ENCODE measurements at regions not wholly inside any gene's neighbourhood (a gene's known extent, or its start where the extent isn't known, plus 50 kb on each side); places are given as distances from the start of the nearest gene placed in this dataset.
A peak's percentile ranks its signal among the peaks of the same experiment; 100 is the strongest.

DNA sequence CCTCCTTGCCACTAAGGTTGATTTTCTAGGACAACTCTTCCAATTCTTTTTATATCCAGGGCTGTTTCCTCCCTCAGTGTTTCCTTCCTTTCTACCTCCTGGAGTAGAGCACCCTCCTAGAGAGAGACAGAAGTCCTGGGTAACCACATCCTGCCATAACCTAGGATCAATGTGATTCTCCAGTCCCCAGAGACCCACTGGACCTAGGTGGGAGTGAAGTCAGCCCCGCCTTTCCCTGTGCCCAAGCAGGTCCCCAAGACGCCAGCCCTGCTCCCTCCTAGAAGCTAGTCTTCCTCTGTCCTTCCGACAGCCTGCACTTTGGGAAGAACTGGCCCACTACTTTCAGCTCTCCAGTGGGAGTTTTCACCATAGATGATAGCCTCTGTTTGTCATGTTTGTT is 166.8 kb upstream of the PLEKHG7 start:
- no peak for DNase-seq (ENCODE audit: low read depth)

DNA sequence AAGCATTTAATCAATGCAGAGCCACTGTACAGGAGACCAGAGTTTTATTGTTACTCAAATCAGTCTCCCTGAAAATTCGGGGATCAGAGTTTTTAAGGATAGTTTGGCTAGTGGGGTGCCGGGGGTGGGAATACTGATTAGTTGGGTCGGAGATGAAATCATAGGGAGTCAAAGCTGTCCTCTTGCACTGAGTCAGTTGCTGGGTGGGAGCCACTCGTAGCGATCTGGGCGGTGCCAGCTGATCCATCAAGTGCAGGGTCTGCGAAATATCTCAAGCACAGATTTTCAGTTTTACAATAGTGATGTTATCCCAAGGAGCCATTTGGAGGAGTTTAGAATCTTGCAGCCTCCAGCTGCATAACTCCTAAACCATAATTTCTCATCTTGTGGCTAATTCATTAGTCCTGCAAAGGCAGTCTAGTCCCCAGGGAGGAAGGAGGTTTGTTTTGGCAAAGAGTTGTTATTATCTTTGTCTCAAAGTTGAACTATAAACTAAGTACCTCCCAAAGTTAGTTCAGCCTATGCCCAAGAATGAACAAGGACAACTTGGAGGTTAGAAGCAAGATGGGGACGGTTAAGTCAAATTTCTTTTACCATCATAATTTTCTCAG is 169.4 kb upstream of the PLEKHG7 start:
- DNase-seq (ENCODE audit: low read depth) = no peak

GRCh38 chr12:92530706-92531105 is 172.1 kb upstream of the PLEKHG7 start:
- DNase-seq (ENCODE audit: low read depth) = no peak

- no peak for DNase-seq (ENCODE audit: low read depth)
Measured at GRCh38 chr12:92529944-92530343, 172.8 kb upstream of the PLEKHG7 start.

- no peak for DNase-seq (ENCODE audit: low read depth)
Measured at GRCh38 chr12:92528586-92528985, 174.2 kb upstream of the PLEKHG7 start.

DNA sequence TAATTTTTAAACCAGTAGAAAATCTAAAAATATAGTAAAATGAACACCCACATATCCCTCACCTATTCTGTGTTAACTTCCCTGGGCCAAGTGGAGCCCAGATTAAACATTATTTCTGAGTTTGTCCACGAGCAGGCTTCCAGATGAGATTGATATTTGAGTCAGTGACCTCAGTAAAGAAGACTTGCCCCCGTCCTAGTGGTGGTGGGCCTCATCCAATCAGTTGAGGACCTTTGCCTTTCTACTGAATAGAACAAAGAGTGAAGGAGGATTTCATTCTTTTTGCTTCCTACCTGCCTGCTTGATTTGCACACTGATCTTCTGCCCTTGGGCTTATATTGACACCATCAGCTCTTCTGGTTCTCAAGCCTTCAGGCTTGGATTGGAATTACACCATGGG is 174.7 kb upstream of the PLEKHG7 start:
- no peak for DNase-seq (ENCODE audit: low read depth)

- DNase-seq (ENCODE audit: low read depth) = no peak
Measured at GRCh38 chr12:92524489-92524888, 178.3 kb upstream of the PLEKHG7 start.

DNA sequence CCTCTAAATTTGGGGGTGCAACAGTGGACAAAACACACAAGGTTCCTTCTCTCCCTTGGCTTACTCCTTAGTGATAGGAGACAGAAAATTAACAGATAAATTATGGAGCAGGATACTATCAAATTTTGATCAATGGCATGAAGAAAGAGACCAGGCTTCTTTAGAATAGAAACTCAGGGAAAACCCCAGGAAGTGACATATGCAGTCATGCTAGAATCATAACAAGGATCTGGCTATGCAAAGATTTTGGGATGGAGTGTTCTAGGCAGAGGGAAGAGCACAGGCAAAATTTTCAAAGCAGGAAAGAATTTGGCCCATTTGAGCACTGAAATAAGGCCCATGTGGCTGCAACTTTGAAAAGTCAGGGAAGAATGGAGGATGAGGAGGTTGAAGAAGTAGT is 182.3 kb upstream of the PLEKHG7 start:
- no peak for DNase-seq (ENCODE audit: low read depth)

DNA sequence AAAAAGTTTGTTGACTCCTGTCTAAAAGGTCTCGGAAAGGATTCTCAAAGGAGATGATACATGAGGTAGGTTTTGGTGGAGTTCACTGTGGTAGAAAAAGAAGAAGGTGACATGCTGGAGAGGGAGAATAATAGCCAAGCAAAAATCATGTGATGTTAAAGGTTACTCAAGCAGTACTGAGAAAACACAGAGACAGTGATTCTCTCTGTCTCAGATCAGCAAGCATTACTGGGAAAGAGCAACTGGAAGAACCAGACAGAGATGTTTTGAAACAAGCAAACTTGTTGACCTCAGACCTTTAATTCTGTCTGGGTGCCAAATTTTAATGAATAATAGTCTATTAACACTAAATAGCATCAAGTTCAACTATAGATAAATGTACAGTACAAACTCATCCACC is 183.5 kb upstream of the PLEKHG7 start:
- no peak for DNase-seq (ENCODE audit: low read depth)

GRCh38 chr12:92518071-92518470 is 184.7 kb upstream of the PLEKHG7 start:
- DNase-seq (ENCODE audit: low read depth) = no peak

GRCh38 chr12:92516277-92516600 is 186.6 kb upstream of the PLEKHG7 start:
- DNase-seq (ENCODE audit: low read depth) = peak; percentile 22

DNA sequence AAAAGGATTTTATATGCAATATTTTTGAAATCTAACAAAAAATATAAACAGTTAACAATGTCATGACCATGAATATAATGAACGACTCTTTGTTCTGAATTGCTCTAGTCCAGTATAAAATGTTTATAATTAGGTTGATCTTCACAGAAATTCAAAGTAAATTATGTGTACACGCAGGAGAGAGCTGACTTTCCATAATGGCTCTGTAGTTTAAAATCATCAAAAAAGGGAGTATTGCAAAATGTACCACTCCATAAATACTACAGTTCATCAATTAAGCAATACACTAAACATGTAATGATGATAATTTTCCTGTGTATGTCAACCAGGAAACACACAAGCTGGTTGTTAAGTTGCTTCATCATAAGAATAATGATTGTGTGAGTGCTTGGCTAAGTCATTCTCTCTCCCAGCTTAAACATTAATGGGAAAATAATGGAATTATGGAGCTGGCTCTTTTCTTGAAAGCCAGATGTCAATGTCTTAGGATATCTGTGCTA is 189.5 kb upstream of the PLEKHG7 start:
- DNase-seq (ENCODE audit: low read depth) = no peak

DNA sequence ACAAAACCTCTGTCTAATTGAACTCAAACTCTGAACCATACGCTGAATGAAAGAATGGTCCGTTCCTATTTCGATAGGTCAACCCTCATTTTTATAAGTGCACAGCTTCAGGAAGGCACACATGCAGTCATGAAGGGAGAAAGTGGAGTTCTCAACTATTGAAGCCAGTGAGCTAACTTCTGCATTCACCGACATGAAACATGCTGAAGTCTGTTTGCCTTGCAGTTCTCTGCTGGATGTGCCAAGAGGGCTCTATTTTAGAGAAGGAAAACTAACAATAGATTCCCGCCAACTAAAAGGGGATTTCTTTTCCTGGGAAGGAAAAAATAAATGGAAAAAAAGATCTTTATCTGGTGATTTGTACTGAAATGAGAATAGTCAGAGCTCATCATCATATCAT is 191.0 kb upstream of the PLEKHG7 start:
- DNase-seq (ENCODE audit: low read depth) = no peak

DNA sequence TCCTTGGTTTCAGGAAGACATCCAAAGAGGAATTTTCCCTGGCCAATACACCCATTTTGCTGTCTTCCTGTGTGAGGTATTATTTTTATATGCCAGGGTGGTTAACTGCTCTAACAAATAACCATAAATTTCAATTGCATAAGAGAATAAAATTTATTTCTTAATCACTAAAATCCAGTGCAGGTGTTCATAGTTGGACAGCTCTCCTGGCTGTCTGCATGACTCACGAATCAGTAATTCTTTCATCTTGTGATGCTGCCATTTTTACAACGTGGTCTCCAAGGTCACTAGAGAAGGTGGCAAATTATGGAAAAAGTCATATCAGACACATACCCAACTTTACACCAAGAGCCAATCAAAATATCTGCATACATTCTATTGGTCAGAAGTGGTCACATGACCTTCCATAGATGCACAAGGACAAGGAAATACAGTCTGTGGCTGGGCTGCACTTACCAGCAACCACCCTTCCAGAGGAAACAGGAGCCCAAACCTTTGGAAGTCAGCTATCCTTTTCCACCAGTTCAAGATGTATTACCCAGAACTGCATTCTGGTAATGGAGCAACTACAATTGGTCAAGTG is 193.5 kb upstream of the PLEKHG7 start:
- DNase-seq (ENCODE audit: low read depth) = no peak

DNA sequence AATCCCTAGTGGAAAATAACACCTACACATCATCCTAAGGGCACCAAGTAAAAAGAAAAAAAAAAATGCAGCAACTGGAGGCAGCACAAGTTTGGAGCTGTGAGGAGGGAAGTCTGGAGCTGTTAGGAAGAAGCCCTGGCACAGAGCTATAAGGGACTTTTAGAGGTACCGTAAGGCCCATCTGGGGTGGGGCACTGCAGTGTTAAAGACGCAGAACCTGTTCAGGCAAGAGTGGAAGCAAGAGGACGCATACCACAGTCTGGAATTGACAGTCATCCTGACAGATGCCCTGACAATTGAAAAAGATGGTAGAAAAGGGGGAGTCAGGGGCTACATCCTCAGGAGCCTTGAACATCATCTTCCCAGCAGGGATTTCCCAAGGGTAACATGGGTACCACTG is 195.9 kb upstream of the PLEKHG7 start:
- DNase-seq (ENCODE audit: low read depth) = no peak

DNA sequence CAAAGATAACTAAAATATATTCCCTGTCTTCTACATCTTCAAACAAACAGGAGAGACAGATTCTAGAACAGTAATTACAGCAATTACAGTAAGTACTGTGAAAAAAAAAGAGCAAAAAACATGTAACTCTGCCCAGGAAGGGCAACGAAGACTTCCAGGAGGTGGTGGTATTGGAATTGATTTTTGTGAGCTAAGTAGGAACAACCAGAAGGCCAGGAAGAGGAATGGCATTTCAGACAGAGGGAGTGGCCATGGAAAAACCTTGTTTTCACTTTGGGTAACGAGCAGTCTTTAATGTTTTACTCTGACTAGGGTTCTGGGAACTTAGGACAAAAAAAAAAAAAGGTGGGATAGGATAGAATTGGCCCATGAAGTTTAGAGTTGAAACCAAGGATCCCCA is 196.3 kb upstream of the PLEKHG7 start:
- DNase-seq (ENCODE audit: low read depth) = no peak

DNA sequence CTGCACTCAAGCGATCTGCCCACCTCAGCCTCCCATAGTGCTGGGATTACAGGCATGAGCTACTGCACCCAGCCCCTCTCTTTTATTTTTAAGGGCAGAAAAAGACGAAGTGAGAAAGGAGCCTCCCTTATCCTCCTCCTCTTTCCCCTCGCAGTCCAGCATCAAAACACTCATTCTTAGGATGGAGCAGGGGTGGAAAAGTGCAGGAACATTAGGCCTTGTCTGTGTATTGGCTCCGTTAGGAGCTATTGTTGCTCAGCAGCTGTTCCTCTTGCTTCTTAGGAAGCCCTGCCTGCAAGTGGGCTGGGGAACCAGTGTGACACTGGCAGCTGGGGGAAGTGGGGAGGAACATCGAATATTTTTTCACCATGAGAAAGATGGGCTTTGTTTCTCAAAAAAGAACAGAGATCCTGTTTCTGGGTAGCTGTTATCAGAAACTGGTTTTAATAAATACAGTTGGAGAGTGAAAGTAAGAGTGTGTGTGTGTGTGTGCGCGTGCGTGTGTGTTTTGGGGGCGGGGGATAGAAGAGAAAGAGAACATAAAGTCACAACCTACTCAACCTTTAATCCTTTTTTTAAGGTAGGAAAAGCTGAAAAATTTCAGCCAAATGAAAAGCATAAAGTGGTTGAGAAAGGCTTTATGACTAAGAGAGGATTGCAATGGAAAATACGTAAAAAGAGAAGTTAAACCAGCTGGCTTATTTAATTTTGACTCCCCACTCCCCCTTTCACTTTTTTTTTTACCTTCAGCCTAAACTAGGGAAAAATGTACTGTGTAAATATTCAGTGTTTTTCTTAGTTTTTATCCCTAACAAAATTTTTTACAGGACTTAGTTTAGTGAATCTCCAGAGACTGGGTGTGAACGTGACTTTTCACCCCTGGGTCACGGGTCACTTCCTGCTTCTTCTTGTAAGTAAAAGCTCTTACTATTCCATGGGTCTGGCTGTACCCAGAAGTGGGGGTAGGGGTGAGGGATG is 197.2 kb upstream of the PLEKHG7 start:
- DNase-seq (ENCODE audit: low read depth) = peak; percentile 69

- no peak for DNase-seq (ENCODE audit: low read depth)
Measured at GRCh38 chr12:92504594-92504981, 198.2 kb upstream of the PLEKHG7 start.

GRCh38 chr12:92503971-92504593 is 198.7 kb upstream of the PLEKHG7 start:
- DNase-seq (ENCODE audit: low read depth) = no peak

GRCh38 chr12:92503029-92503931 is 199.5 kb upstream of the PLEKHG7 start:
- no peak for DNase-seq (ENCODE audit: low read depth)

- no peak for DNase-seq (ENCODE audit: low read depth)
Measured at GRCh38 chr12:92502417-92503028, 200.3 kb upstream of the PLEKHG7 start.

Data from stimulated activated CD4-positive, alpha-beta T cell treated with anti-CD3 and anti-CD28 coated beads, Interleukin-2, amount 100 ng/mL, for 4 hours (primary cell).